ENCODE measurements at regions not wholly inside any gene's neighbourhood (a gene's known extent, or its start where the extent isn't known, plus 50 kb on each side); places are given as distances from the start of the nearest gene placed in this dataset.
A peak's percentile ranks its signal among the peaks of the same experiment; 100 is the strongest.
"Not testable (repeated sequence)": the region's sequence is repeated elsewhere in the genome, so short reads cannot be mapped to it uniquely, and the experiment has no call there.

DNA sequence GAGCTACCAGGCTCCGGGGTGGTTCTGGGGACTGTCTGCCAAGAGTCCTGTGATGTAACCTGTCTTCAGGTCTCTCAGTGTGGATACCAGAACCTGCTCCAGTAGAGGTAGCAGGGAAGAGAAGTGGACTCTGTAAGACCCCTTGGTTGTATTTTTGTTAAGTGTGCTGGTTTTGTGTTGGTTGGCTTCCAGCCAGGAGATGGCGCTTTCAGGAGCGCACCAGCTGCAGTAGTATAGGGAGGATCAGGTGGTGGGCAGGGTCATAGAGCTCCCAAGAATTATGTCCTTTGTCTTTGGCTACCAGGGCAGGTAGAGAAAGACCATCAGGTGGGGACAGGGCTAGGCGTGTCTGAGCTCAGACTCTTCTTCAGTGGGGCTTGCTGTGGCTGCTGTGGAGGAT is 1147.2 kb upstream of the ADGRL4 start:
- intact Hi-C loops (cut with DNase I) = no loop called here
- Histone ChIP-seq H3K27ac (ENCODE audit: low read depth in 2 of 2, low read length in 2 of 2) (no peak overlapping the region), H3K36me3 (ENCODE audit: control insufficient read depth in 2 of 3, insufficient read depth in 3 of 3, low read length in 3 of 3) (no peaks in the 10 kb centered on the region), H3K4me3 (ENCODE audit: low read length in 3 of 3) (no peak overlapping the region), H3K27me3 (ENCODE audit: control insufficient read depth, insufficient read depth, low read length) (no peaks in the 10 kb centered on the region), H3K9ac (ENCODE audit: low read length in 3 of 3) (no peak overlapping the region), H3K9me3 (ENCODE audit: control insufficient read depth in 2 of 3, insufficient read depth in 1 of 3, low read length in 3 of 3) (no peaks in the 10 kb centered on the region), H3K4me1 (ENCODE audit: control insufficient read depth in 2 of 3, insufficient read depth in 2 of 3, low read depth in 1 of 3, low read length in 3 of 3) (no peaks in the 10 kb centered on the region)
- TF ChIP-seq, protein P1, sequence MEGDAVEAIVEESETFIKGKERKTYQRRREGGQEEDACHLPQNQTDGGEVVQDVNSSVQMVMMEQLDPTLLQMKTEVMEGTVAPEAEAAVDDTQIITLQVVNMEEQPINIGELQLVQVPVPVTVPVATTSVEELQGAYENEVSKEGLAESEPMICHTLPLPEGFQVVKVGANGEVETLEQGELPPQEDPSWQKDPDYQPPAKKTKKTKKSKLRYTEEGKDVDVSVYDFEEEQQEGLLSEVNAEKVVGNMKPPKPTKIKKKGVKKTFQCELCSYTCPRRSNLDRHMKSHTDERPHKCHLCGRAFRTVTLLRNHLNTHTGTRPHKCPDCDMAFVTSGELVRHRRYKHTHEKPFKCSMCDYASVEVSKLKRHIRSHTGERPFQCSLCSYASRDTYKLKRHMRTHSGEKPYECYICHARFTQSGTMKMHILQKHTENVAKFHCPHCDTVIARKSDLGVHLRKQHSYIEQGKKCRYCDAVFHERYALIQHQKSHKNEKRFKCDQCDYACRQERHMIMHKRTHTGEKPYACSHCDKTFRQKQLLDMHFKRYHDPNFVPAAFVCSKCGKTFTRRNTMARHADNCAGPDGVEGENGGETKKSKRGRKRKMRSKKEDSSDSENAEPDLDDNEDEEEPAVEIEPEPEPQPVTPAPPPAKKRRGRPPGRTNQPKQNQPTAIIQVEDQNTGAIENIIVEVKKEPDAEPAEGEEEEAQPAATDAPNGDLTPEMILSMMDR (IDR thresholded peaks at IDR 0.05; ENCODE audit: borderline replicate concordance, extremely low read depth, insufficient read depth) = no peak
- DNase-seq = no peak
- FAIRE-seq = no peak

DNA sequence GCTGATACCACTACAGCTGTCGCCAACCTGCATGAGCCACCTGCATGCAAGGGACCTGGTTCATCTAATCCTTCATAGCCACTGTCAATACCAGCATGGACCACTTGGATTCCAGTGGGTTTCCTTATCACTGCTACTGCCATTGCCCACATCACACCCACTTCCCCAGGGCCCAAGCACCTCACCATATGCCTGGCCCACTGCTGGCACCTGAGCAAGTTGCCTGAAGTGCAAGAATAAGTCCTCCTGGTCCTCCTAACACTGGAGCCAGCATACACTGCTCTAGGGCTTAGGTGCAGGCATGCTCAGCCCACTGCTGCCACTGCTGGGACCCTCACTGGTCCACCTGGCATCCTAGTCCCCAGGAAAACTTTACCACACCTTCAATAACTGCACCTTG is 1136.8 kb upstream of the ADGRL4 start:
- H3K9ac ChIP-seq (ENCODE audit: low read length in 3 of 3) = no peak overlapping the region
- no peaks in the 10 kb centered on the region for H3K36me3 ChIP-seq (ENCODE audit: control insufficient read depth in 2 of 3, insufficient read depth in 3 of 3, low read length in 3 of 3)
- no peak for FAIRE-seq
- no peak for DNase-seq
- no peaks in the 10 kb centered on the region for H3K27me3 ChIP-seq (ENCODE audit: control insufficient read depth, insufficient read depth, low read length)
- intact Hi-C loops (cut with DNase I) = no loop called here
- peaks cover 0 to 8% (median 0%) of the 10 kb centered on the region in 3 donors for H3K9me3 ChIP-seq (ENCODE audit: control insufficient read depth in 2 of 3, insufficient read depth in 1 of 3, low read length in 3 of 3)
- TF ChIP-seq, protein P1 (IDR thresholded peaks at IDR 0.05; ENCODE audit: borderline replicate concordance, extremely low read depth, insufficient read depth) = no peak
- H3K4me1 ChIP-seq (ENCODE audit: control insufficient read depth in 2 of 3, insufficient read depth in 2 of 3, low read depth in 1 of 3, low read length in 3 of 3) = no peaks in the 10 kb centered on the region
- no peak overlapping the region for H3K4me3 ChIP-seq (ENCODE audit: low read length in 3 of 3)
- no peak overlapping the region for H3K27ac ChIP-seq (ENCODE audit: low read depth in 2 of 2, low read length in 2 of 2)

DNA sequence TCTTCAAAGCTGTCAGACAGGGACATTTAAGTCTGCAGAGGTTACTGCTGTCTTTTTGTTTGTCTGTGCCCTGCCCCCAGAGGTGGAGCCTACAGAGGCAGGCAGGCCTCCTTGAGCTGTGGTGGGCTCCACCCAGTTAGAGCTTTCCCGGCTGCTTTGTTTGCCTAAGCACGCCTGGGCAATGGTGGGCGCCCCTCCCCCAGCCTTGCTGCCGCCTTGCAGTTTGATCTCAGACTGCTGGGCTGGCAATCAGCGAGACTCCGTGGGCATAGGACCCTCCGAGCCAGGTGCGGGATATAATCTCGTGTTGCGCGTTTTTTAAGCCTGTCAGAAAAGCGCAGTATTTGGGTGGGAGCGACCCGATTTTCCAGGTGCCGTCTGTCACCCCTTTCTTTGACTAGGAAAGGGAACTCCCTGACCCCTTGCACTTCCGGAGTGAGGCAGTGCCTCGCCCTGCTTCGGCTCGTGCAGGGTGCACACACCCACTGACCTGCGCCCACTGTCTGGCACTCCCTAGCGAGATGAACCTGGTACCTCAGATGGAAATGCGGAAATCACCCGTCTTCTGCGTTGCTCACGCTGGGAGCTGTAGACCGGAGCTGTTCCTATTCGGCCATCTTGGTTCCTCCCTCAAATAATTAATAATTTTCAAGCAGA is 1131.5 kb upstream of the ADGRL4 start:
- H3K4me1 ChIP-seq (ENCODE audit: control insufficient read depth in 2 of 3, insufficient read depth in 2 of 3, low read depth in 1 of 3, low read length in 3 of 3); H3K36me3 ChIP-seq (ENCODE audit: control insufficient read depth in 2 of 3, insufficient read depth in 3 of 3, low read length in 3 of 3); DNase-seq; FAIRE-seq; H3K27me3 ChIP-seq (ENCODE audit: control insufficient read depth, insufficient read depth, low read length); H3K27ac ChIP-seq (ENCODE audit: low read depth in 2 of 2, low read length in 2 of 2); H3K9ac ChIP-seq (ENCODE audit: low read length in 3 of 3); H3K9me3 ChIP-seq (ENCODE audit: control insufficient read depth in 2 of 3, insufficient read depth in 1 of 3, low read length in 3 of 3); H3K4me3 ChIP-seq (ENCODE audit: low read length in 3 of 3); intact Hi-C loops (cut with DNase I): not testable (repeated sequence)

DNA sequence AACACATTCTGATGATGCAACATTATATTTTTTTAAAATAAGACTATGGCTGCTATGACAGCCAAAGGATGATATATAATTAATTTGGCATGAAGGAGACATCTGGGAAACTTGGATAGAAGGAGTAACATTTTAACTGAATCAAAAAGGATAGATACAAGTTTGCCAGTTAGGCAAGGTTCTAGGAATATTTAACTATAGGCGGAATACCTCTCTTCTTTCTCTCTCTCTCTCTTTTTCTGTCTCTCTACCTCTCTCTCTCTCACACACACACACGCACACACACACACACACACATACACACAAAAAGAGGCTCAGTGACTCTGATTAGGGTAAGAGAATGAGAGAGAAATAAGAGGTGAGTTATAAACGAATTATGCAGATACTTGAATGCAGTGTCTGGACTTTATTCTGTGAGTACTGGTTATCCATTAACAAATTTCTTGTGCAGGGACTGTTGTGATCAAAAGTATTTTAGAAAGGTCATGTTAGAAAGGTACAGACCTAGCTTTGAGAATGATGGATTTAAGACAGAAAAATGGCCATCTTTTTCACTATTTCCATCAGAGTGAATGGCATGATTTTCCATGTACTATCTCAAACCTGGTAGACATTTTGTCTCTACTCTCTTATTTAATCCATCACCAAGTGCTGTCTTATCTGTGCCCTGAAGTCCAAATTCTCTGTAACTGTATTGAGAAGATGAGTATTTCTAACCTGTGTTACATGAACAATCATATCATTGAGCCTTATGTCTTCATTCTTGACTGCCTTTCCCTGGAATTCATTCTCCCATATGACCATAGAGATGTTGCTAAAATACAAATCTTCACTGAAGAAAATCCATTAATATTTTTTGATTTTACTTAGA is 1106.9 kb upstream of the ADGRL4 start:
- peak; percentile 44 for FAIRE-seq
- Histone ChIP-seq H3K27me3 (ENCODE audit: control insufficient read depth, insufficient read depth, low read length) (no peaks in the 10 kb centered on the region), H3K4me1 (ENCODE audit: control insufficient read depth in 2 of 3, insufficient read depth in 2 of 3, low read depth in 1 of 3, low read length in 3 of 3) (no peaks in the 10 kb centered on the region), H3K9ac (ENCODE audit: low read length in 3 of 3) (no peak overlapping the region), H3K27ac (ENCODE audit: low read depth in 2 of 2, low read length in 2 of 2) (no peak overlapping the region), H3K4me3 (ENCODE audit: low read length in 3 of 3) (no peak overlapping the region), H3K36me3 (ENCODE audit: control insufficient read depth in 2 of 3, insufficient read depth in 3 of 3, low read length in 3 of 3) (no peaks in the 10 kb centered on the region), H3K9me3 (ENCODE audit: control insufficient read depth in 2 of 3, insufficient read depth in 1 of 3, low read length in 3 of 3) (peaks cover 0 to 11% (median 0%) of the 10 kb centered on the region in 3 donors)
- TF ChIP-seq, protein P1 (IDR thresholded peaks at IDR 0.05; ENCODE audit: borderline replicate concordance, extremely low read depth, insufficient read depth) = no peak
- intact Hi-C loops (cut with DNase I) = no loop called here
- DNase-seq = peak in 2 of 5 donors; percentile 6 to 10

Measured in kidney (tissue), 13 donors.